Stimulated activated CD4-positive, alpha-beta T cell treated with anti-CD3 and anti-CD28 coated beads, Interleukin-4, amount 100 ng/mL, for 4 hours (primary cell): ENCODE measurements at regions not wholly inside any gene's neighbourhood (a gene's known extent, or its start where the extent isn't known, plus 50 kb on each side); places are given as distances from the start of the nearest gene placed in this dataset.
"Not testable (repeated sequence)": the region's sequence is repeated elsewhere in the genome, so short reads cannot be mapped to it uniquely, and the experiment has no call there.

Source experiments
- DNase-seq, 2 experiments: peaks; one replicate each; pipeline ENCODE4 v3.0.0-alpha.2; 2020

DNA sequence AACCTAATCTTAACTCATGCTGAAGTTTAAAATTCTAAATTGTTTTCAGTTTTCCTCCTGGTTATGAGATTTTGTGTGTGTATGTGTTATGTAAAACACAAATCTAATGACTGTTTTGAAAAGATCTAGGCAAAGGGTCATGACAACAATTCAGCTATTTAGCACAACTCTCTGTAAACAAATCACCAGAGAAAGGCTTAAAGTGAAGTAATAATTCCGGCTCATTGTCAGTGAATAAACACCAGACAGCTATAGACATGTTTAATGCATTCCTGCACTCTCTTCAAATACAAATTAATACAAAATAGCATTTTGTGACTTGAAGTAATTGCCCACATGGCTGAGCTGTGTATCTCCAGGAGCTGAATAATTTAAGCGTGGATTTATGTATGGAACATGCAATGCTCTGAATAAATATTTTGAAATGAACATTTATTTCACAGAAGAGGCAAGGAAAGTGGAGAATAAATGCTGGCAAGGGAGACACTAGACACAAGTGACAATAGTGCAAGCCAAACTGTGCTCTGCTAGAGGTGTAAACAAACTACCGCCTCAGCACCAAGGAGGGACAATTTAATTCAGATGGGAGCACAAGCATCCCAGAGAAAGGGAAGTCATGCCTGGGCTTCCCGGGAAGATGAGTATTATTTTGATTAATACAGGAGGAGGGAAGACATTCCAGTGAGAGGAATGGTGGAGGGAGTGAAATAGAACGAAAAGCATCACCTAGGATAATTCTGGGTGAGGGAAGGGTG lies 133.6 kb upstream of the XPO1 start:
- DNase-seq: no peak

DNA sequence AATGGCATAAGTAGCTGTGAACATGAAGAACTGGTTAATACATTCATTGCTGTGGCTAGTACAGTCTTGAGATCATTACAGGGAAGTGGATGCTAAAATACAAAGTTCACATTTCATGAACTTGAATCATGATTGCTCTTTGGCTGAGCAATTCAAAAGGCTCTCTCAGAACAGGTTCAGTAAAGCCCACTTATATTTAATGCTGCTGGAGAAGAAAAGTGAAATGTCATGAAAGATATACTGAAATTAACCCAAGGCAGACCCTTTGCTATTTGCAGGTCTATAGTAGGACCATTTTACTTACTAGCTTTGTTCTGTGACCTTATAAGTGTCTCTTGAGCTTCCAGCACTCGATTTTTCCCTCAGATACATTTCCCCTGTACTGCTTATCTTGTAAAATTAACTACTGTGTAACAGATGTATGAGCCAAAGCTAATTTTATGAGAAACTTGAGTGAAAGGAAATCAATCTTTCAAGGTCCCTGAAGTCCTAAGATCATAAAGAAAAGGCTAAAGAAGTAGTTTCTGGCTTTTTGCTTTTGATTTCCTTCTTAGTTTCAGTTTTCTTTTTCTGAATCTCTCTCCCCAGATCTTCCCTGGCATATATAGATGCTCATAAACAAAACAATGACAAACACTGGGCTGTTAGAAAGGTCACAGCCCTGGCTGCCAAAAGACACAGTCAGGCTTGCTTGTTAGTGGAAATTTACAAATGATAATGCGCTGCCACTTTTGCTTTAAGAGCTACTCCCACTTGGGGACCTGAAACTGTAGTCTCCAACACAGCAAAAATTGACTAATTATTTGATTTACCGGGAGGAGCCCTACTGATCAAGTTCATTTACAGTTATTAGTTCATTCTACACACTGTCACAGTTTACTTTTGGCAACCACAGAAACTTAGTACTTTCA lies 132.7 kb upstream of the XPO1 start:
- DNase-seq: peak in 1 of 2 experiments; percentile 7

GRCh38 chr2:61664190-61664589 lies 126.0 kb upstream of the XPO1 start:
- DNase-seq: no peak

DNA sequence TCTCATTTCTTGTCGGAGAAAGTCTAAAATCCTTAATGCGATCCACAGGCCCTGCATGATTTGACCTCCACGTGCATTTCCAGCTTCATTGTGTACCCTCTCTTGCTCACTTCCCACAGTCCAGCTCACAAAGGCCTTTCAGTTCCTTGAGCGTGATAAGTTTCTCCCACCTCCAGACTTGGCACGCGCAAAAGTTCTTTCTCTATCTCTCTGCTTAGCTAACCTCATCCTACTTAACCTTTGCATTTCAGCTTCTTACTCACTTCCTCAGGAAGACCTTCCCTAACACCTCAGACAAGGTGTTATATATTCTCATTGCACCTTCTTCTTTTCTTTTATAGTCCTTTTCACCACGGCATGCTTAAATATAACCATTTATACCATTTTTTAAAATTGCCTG lies 124.8 kb upstream of the XPO1 start:
- DNase-seq: no peak

DNA sequence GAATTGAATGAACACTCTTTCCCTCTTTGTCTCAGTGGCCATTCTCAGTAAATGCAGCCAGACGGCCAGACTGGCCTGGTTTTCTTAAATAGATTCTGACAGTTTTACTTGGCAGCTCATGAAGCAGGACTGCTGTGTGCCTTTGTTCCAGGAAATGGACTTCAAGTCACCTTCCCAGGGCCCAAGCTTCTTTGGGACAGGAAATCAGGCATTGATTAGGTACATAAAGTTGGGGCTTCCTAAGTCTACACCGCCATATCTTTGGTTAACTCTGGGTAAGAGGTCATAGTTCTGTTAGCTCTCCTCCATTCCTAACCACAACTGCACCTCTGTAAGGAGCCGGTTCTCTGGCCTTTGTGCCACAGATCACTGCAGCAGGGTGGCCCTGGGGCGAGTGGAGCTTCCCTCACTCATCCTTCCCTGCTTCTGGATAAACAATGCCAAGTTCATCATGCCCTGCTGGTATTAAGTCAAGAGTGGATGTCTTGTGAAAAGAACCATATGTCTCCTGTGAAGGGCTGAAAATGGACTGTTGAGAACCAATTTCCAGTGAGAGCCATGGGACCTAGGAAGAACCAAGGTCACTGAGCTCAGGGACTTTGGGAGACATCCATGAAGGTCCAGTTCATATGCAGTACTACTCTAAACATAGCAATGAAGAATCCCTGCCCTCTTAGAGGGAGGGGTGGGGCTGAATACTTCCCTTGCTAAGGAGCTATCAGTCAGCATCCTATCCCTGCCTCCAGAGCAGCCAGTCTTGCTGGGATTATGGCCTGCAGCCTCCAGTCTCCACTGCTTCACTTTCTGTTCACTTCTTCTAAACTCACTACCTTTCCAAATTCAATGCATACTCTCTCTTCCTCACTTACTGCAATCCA lies 122.6 kb upstream of the XPO1 start:
- DNase-seq: no peak

GRCh38 chr2:61658841-61659780 lies 121.0 kb upstream of the XPO1 start:
- no peak for DNase-seq

- not testable (repeated sequence) for DNase-seq
These were observed 111.8 kb upstream of the XPO1 start for GRCh38 chr2:61649946-61650345.

- DNase-seq: no peak
These were observed 110.9 kb upstream of the XPO1 start for GRCh38 chr2:61649021-61649420.

GRCh38 chr2:61647044-61647443 lies 108.9 kb upstream of the XPO1 start:
- DNase-seq: no peak

DNA sequence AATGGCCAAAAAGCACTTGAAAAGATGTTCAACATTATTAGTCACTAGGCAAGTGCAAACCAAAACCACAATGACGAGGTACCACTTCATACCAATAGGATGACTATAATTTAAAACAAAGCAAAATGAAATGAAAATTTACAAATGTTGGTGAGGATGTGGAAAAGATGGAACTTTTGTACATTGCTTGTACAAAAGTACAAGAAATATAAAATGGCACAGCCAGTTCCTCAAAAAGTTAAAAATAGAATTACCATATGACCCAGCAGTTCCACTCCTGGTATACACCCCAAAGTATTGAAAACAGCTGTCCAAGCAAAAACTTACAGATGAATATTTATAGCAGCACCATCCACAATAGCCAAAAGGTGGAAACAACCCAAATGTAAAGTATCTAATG lies 107.8 kb upstream of the XPO1 start:
- DNase-seq: no peak

DNA sequence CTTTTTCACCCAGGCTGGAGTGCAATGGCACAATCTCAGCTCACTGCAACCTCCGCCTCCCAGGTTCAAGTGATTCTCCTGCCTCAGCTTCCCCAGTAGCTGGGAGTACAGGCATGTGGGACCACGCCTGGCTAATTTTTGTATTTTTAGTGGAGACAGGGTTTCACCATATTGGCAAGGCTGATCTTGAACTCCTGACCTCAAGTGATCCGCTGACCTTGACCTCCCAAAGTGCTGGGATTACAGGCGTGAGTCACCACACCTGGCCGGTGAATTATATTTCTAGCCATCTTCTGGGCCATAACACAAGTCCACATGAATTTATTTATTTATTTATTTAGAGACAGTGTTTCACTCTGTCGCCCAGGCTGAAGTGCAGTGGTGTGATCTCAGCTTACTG lies 105.0 kb upstream of the XPO1 start:
- DNase-seq: not testable (repeated sequence)

- no peak for DNase-seq
These were observed 102.2 kb upstream of the XPO1 start for GRCh38 chr2:61640406-61640805.

DNA sequence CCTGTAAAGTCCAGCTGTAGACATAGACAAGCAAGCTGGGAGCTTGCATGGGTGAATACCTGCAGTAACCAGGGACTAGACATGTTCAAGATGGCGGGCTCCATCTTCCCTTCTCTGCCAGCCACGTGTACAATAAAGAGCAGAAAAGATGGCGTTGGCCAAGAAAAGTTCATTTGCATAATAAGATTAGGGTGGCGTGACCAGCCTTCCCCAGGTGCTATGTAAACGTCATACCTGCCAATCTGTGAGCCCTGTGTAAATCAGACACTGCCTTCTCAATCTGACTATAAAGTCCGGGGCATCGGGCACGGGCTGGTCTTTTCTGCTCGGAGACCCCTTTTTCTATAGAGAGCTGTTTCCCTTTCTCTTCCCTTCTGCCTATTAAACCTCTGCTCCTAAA lies 101.6 kb upstream of the XPO1 start:
- no peak for DNase-seq

GRCh38 chr2:61636686-61637085 lies 98.5 kb upstream of the XPO1 start:
- DNase-seq: no peak

- DNase-seq: no peak
These were observed 96.4 kb upstream of the XPO1 start for GRCh38 chr2:61634512-61634911.

DNA sequence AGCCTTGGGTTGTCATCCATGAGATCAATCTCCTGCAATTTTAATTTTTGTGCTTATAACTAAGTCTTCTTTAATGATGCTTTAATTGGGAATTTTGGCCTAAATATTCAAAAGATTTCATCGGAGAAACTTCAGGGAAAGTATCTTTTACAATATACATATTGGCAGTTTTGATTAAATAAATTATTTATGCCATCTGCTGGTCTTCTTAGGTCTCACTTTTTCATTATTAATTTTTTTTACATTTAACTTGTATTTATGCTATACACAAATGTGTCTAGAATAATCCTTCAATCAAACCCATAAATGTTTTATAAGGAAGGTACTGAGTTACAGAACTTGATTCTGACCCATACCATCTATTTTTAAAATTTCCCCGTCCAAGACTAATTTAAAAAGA lies 95.1 kb upstream of the XPO1 start:
- DNase-seq: no peak

- DNase-seq: no peak
These were observed 94.4 kb upstream of the XPO1 start for GRCh38 chr2:61632276-61633169.

GRCh38 chr2:61631321-61631720 lies 93.2 kb upstream of the XPO1 start:
- DNase-seq: no peak

GRCh38 chr2:61626827-61627226 lies 88.7 kb upstream of the XPO1 start:
- DNase-seq: no peak

- no peak for DNase-seq
These were observed 85.6 kb upstream of the XPO1 start for GRCh38 chr2:61623747-61624146.
